Left lung (tissue), 4 donors: ENCODE measurements at regions not wholly inside any gene's neighbourhood (a gene's known extent, or its start where the extent isn't known, plus 50 kb on each side); places are given as distances from the start of the nearest gene placed in this dataset.
A peak's percentile ranks its signal among the peaks of the same experiment; 100 is the strongest.

Experiments used
- ATAC-seq: fragments of 200-7000 bp; cut with Tn5 transposase; one replicate; pipeline ENCODE4 v1.9.1; 2020; ENCODE audit warnings: moderate library complexity
- DNase-seq, 4 donors: peaks; one replicate each; pipeline ENCODE4 v3.0.0-alpha.2; 2013 to 2020
- H3K27ac ChIP-seq, 2 donors: fragments of 200-600 bp; sonication (generic) in 1 of 2; one replicate each; pipeline versions ENCODE4 v1.5.0 to v1.8.0; 2020 to 2021
- H3K27me3 ChIP-seq, 2 donors: fragments of 200-600 bp; sonication (generic) in 1 of 2; one replicate each; pipeline versions ENCODE4 v1.5.0 to v1.8.0; 2020 to 2021
- H3K36me3 ChIP-seq, 2 donors: fragments of 200-600 bp; sonication (generic) in 1 of 2; one replicate each; pipeline versions ENCODE4 v1.5.0 to v1.8.0; 2020 to 2021
- H3K4me1 ChIP-seq, 2 donors: fragments of 200-600 bp; one replicate each; pipeline ENCODE4 v1.8.0; 2021
- H3K4me3 ChIP-seq, 2 donors: fragments of 200-600 bp; sonication (generic) in 1 of 2; one replicate each; pipeline versions ENCODE4 v1.5.0 to v1.8.0; 2020 to 2021; ENCODE audit warnings: mild to moderate bottlenecking in 1 of 2
- H3K9me3 ChIP-seq, 2 donors: fragments of 200-600 bp; sonication (generic) in 1 of 2; one replicate each; pipeline versions ENCODE4 v1.5.0 to v1.8.0; 2020 to 2021
- intact Hi-C, 2 donors: fragments of 100-400 bp; cut with DNase I; formaldehyde crosslinking; loops; one replicate each; pipeline versions ENCODE4 v1.11.2 to v1.14.2; 2022
- TF ChIP-seq, protein P1 (sequence below), 2 donors: fragments of 200-600 bp; sonication (generic) in 1 of 2; IDR thresholded peaks; one replicate each; pipeline versions ENCODE4 v1.5.0 to v1.8.0; 2021; ENCODE audit warnings: antibody characterized with exemption in 2 of 2
- donor health status: DM: no; HTN: yes; CAD: no.
- donor health status: DM: no; HTN: no; CAD: no.

DNA sequence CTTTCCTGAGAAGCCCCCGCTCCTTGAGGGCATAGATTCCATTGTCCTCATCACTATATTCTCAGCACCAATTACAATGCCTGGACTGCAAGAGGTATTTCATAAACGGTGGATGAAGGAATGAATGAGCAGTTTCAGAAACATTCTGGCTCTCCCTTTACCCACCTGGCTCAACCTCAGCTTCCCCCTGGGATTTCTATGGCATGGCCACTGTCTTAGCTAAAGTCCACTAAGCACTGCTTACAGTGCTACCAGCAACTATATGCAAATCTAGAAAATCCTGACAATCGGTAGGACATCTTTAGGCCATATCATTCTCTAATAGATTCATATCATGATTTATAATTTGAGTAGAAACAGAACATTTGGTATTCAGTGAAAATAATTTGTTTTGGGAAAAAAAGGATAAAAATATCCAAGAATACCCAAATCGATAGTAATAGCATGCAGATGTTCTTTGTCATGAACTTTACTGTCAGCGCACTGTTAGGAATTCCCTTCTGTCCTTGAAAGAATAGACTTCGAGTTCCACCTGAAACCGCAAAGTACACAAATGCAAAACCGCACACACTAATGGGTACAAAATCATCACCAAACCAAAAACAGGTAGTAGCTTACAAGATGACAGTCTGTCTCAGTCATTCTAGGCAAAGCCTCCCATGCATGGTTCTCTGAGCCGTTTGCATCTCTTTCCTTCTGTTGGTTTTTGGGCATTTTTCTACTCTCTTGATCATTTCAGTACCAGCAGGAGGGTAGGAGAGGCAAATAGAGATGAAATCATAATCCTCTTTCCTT lies 303.6 kb upstream of the ID2 start:
- H3K36me3 ChIP-seq, result no peaks in the 10 kb centered on the region
- H3K27ac ChIP-seq, result no peak overlapping the region
- H3K4me3 ChIP-seq, result no peak overlapping the region
- ATAC-seq, result no peak
- no peak for DNase-seq
- no peaks in the 10 kb centered on the region for H3K4me1 ChIP-seq
- H3K27me3 ChIP-seq, result no peaks in the 10 kb centered on the region
- TF ChIP-seq, protein P1, sequence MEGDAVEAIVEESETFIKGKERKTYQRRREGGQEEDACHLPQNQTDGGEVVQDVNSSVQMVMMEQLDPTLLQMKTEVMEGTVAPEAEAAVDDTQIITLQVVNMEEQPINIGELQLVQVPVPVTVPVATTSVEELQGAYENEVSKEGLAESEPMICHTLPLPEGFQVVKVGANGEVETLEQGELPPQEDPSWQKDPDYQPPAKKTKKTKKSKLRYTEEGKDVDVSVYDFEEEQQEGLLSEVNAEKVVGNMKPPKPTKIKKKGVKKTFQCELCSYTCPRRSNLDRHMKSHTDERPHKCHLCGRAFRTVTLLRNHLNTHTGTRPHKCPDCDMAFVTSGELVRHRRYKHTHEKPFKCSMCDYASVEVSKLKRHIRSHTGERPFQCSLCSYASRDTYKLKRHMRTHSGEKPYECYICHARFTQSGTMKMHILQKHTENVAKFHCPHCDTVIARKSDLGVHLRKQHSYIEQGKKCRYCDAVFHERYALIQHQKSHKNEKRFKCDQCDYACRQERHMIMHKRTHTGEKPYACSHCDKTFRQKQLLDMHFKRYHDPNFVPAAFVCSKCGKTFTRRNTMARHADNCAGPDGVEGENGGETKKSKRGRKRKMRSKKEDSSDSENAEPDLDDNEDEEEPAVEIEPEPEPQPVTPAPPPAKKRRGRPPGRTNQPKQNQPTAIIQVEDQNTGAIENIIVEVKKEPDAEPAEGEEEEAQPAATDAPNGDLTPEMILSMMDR (IDR thresholded peaks at IDR 0.05), result no peak
- peaks cover 0 to 3% of the 10 kb centered on the region in 2 donors for H3K9me3 ChIP-seq
- intact Hi-C loops, result no loop called here

DNA sequence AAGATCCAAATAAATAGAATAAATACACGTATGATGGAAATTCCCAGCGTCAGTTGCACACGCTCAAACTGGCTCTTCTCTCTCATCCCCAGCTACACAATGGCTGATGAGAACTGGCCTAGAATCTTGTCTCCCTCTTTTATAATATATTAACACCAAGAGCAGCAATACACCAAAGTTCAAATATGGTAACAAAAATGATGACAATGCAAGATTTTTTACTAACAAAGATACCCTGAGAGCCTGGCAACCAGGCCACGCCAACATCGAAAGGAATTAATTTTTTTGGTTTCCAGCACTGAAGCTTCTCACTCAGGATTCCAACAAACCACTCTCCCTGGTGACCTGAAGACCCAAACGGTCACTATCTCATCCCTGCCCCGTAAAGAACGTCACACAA lies 302.7 kb upstream of the ID2 start:
- TF ChIP-seq, protein P1 (IDR thresholded peaks at IDR 0.05), result no peak
- H3K27ac ChIP-seq, result no peak overlapping the region
- no peak for DNase-seq
- no peak overlapping the region for H3K4me3 ChIP-seq
- H3K36me3 ChIP-seq, result no peaks in the 10 kb centered on the region
- H3K9me3 ChIP-seq, result no peaks in the 10 kb centered on the region
- no peaks in the 10 kb centered on the region for H3K4me1 ChIP-seq
- no peaks in the 10 kb centered on the region for H3K27me3 ChIP-seq
- ATAC-seq, result no peak
- intact Hi-C loops, result no loop called here

DNA sequence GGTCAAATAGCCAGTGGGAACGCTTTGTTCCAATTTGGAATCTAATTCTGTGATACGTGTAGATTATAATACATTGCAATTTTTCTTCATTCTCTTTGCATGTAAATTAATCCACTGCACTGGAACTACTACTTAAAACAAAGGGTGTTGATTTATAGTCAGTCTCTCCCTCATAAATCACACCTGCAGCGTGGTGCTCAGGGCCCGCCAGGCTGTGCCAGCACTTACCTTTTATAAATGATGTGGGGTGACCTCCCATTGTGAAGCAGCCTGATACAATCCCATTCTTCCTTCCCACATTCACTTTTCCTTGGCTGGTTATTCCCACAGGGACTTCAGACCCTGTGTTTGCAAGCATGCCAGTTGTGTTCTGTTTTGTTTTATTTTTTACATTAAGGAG lies 302.3 kb upstream of the ID2 start:
- ATAC-seq (no peak), DNase-seq (no peak)
- H3K27me3 ChIP-seq, result no peaks in the 10 kb centered on the region
- TF ChIP-seq, protein P1 (IDR thresholded peaks at IDR 0.05), result no peak
- no peaks in the 10 kb centered on the region for H3K36me3 ChIP-seq
- no peaks in the 10 kb centered on the region for H3K4me1 ChIP-seq
- H3K27ac ChIP-seq, result no peak overlapping the region
- no peaks in the 10 kb centered on the region for H3K9me3 ChIP-seq
- no peak overlapping the region for H3K4me3 ChIP-seq
- intact Hi-C loops, result no loop called here

DNA sequence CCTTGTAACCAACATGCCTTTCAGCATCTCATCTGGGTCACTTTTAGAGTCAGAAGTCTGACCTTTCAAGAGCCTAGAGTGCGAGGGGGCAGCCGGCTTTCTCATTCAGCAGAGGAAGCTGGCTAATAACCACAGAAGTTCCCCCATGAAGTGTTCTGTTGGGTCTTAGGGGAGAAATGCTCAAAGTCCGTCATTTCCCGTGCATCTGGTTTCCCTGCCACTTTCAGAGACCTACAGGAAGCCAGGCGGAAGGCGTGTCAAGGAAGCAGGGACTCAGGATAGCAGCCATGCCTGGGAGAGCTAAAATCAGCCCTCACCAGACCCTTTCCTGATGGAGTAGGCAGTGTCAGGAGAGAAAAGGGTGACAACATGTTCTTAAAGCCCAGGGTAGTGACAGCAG lies 301.8 kb upstream of the ID2 start:
- H3K27ac ChIP-seq, result no peak overlapping the region
- H3K4me3 ChIP-seq, result no peak overlapping the region
- intact Hi-C loops, result no loop called here
- H3K27me3 ChIP-seq, result no peaks in the 10 kb centered on the region
- no peaks in the 10 kb centered on the region for H3K36me3 ChIP-seq
- TF ChIP-seq, protein P1 (IDR thresholded peaks at IDR 0.05), result no peak
- no peaks in the 10 kb centered on the region for H3K9me3 ChIP-seq
- no peaks in the 10 kb centered on the region for H3K4me1 ChIP-seq
- DNase-seq (peak in 1 of 4 donors; percentile 12), ATAC-seq (no peak)

DNA sequence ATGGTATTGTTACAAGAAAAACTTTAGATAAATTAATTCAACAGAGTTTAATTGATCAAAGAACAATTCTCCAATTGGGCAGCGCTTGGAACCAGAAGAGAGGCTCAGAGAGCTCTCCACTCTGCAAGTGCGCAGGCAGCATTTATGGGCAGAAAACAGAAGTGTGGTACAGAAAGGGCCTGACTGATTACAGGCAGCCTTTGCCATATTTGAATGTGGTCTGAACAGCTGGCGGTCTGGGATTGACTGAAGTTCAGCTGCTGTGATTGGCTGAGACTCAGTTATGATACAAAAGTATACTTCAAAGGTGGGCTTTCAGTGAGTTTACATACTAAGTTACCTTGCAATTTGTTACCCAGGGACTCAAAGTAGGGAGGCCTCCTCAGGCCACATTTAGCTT lies 301.3 kb upstream of the ID2 start:
- DNase-seq (no peak), ATAC-seq (no peak)
- TF ChIP-seq, protein P1 (IDR thresholded peaks at IDR 0.05), result no peak
- H3K4me1 ChIP-seq, result no peaks in the 10 kb centered on the region
- no peaks in the 10 kb centered on the region for H3K36me3 ChIP-seq
- intact Hi-C loops, result no loop called here
- no peaks in the 10 kb centered on the region for H3K9me3 ChIP-seq
- H3K4me3 ChIP-seq, result no peak overlapping the region
- no peaks in the 10 kb centered on the region for H3K27me3 ChIP-seq
- no peak overlapping the region for H3K27ac ChIP-seq
